ENCODE measurements at regions not wholly inside any gene's neighbourhood (a gene's known extent, or its start where the extent isn't known, plus 50 kb on each side); places are given as distances from the start of the nearest gene placed in this dataset.

GRCh38 chr10:131533846-131534526 lies 222.5 kb upstream of the TCERG1L start:
- DNase-seq: no peak
- Histone ChIP-seq H3K36me3 (no peaks in the 10 kb centered on the region), H3K9me3 (no peaks in the 10 kb centered on the region), H3K27me3 (no peaks in the 10 kb centered on the region), H3K4me1 (no peaks in the 10 kb centered on the region), H3K4me3 (ENCODE audit: low read depth, low read length) (no peak overlapping the region)
- no peak for TF ChIP-seq CTCF (IDR thresholded peaks at IDR 0.05; ENCODE audit: low read depth, low read length)

- Histone ChIP-seq H3K4me1 (no peaks in the 10 kb centered on the region), H3K27me3 (no peaks in the 10 kb centered on the region), H3K4me3 (ENCODE audit: low read depth, low read length) (no peak overlapping the region), H3K9me3 (no peaks in the 10 kb centered on the region), H3K36me3 (no peaks in the 10 kb centered on the region)
- DNase-seq: no peak
- no peak for TF ChIP-seq CTCF (IDR thresholded peaks at IDR 0.05; ENCODE audit: low read depth, low read length)
These were observed 223.3 kb upstream of the TCERG1L start for GRCh38 chr10:131534836-131535235.

- TF ChIP-seq CTCF (IDR thresholded peaks at IDR 0.05; ENCODE audit: low read depth, low read length): no peak
- DNase-seq: no peak
- Histone ChIP-seq H3K9me3 (no peaks in the 10 kb centered on the region), H3K4me1 (no peaks in the 10 kb centered on the region), H3K36me3 (no peaks in the 10 kb centered on the region), H3K4me3 (ENCODE audit: low read depth, low read length) (no peak overlapping the region), H3K27me3 (no peaks in the 10 kb centered on the region)
These were observed 225.2 kb upstream of the TCERG1L start for GRCh38 chr10:131536676-131537075.

GRCh38 chr10:131537281-131537680 lies 225.8 kb upstream of the TCERG1L start:
- no peak for TF ChIP-seq CTCF (IDR thresholded peaks at IDR 0.05; ENCODE audit: low read depth, low read length)
- no peak overlapping the region for H3K4me3 ChIP-seq (ENCODE audit: low read depth, low read length)
- DNase-seq: no peak
- H3K4me1 ChIP-seq: no peaks in the 10 kb centered on the region
- H3K36me3 ChIP-seq: no peaks in the 10 kb centered on the region
- H3K9me3 ChIP-seq: no peaks in the 10 kb centered on the region
- H3K27me3 ChIP-seq: no peaks in the 10 kb centered on the region

GRCh38 chr10:131544495-131544894 lies 233.0 kb upstream of the TCERG1L start:
- H3K36me3 ChIP-seq: no peaks in the 10 kb centered on the region
- H3K4me1 ChIP-seq: no peaks in the 10 kb centered on the region
- H3K27me3 ChIP-seq: no peaks in the 10 kb centered on the region
- H3K9me3 ChIP-seq: no peaks in the 10 kb centered on the region
- TF ChIP-seq CTCF (IDR thresholded peaks at IDR 0.05; ENCODE audit: low read depth, low read length): no peak
- DNase-seq: no peak
- H3K4me3 ChIP-seq (ENCODE audit: low read depth, low read length): no peak overlapping the region

GRCh38 chr10:131546086-131546810 lies 234.7 kb upstream of the TCERG1L start:
- Histone ChIP-seq H3K4me1 (no peaks in the 10 kb centered on the region), H3K27me3 (no peaks in the 10 kb centered on the region), H3K9me3 (no peaks in the 10 kb centered on the region), H3K4me3 (ENCODE audit: low read depth, low read length) (no peak overlapping the region), H3K36me3 (no peaks in the 10 kb centered on the region)
- no peak for DNase-seq
- no peak for TF ChIP-seq CTCF (IDR thresholded peaks at IDR 0.05; ENCODE audit: low read depth, low read length)

Data from BE2C (cell line).